ENCODE measurements at regions not wholly inside any gene's neighbourhood (a gene's known extent, or its start where the extent isn't known, plus 50 kb on each side); places are given as distances from the start of the nearest gene placed in this dataset.
"Not testable (repeated sequence)": the region's sequence is repeated elsewhere in the genome, so short reads cannot be mapped to it uniquely, and the experiment has no call there.

- no peak for DNase-seq
Measured at GRCh38 chr2:147037048-147037447, 807.8 kb upstream of the ACVR2A start.

- DNase-seq, result no peak
Measured at GRCh38 chr2:147033044-147033443, 811.8 kb upstream of the ACVR2A start.

DNA sequence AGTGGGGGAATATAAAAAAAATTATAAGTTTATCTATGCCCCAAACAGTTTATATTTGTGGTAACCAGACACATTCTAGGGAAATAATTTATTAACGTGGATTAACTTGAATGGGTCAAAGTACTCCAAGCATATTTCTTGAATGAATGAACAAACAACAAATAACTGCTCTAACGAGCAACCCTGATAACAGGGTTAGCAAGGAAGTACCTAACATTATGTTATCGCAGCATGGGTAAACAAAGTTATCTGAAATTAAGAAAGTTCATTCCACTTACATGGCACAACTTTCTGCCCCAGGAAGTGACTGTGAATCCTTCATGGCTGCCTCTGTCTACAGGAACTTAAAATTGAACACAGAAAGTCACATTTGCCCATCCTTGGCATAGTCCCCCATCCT lies 812.9 kb upstream of the ACVR2A start:
- no peak for DNase-seq

- DNase-seq, result no peak
Measured at GRCh38 chr2:147030966-147031720, 813.7 kb upstream of the ACVR2A start.

- no peak for DNase-seq
Measured at GRCh38 chr2:147027436-147027835, 817.4 kb upstream of the ACVR2A start.

DNA sequence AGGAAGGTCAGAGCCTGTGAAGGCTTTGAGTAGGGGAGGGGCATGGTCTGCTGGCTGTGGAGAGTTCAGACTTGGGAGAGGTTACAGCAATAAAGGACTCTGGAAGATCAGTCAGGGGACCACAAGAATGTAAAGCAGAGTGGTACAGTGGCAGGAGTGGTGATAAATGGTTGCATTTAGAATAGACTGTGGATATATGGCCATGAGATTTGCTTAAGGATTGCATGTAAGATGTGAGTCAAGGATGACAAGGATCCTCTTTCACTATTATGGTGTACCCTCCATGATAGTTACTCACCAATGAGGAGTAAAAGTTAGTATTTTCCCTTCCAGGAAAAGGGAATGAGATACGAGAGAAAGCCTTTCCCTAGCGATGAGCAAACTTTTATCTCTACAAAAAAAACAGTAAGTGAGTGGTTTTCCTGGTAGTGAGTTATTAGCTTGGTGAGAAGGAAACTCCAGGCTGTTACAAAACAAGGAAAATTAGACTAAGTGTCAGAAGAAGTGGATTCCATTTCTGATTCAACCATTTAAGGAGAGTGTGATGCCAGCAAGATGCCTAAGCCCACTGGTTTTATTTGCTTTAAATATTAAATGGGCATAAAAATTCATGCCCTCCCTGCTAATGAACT lies 818.0 kb upstream of the ACVR2A start:
- DNase-seq, result no peak

DNA sequence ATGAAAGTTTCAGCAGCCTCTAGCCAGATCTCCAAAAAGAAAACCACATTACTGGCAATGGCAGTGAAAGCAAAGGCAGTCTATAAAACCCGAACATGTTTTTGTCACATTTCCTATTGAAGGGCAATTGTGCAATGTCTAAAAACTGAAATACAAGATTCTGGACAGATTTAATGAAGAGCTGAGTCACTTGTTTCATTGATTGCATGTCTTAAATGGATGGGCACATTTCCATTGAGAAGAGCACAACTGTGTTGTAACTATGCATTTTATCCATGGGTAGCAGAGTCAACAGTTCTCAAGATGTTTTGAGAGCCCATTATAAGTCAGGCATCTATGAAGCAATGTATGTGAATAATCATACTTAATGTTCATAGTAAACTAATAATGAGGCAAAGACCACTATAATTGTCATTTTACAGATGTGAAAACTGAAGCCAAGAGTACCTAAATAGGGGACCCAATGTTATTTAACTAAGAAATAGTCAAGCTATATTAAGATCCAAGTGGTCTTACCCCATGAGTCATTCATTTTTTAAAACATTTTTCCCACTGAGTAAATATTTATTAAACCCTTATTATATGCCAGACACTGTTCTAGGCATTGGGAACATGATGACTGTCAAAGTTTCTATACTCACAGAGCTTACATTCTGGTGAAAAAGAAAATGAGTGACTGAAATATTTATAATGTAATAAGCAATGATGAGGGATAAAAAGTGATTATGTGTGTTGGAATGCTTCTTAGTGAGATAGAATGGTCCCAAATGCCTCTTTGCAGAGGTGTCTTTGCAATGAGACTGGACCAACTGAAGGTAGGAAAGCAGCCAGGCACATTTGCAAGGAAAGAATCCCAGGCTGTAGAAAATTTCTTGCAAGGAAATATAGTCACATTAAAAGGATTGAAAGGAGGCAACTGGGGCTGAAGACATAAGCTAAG lies 818.9 kb upstream of the ACVR2A start:
- DNase-seq, result no peak

GRCh38 chr2:147019311-147019710 lies 825.5 kb upstream of the ACVR2A start:
- no peak for DNase-seq

- no peak for DNase-seq
Measured at GRCh38 chr2:147017951-147018645, 826.7 kb upstream of the ACVR2A start.

- no peak for DNase-seq
Measured at GRCh38 chr2:147016181-147016580, 828.6 kb upstream of the ACVR2A start.

GRCh38 chr2:147015591-147015990 lies 829.2 kb upstream of the ACVR2A start:
- DNase-seq, result no peak

DNA sequence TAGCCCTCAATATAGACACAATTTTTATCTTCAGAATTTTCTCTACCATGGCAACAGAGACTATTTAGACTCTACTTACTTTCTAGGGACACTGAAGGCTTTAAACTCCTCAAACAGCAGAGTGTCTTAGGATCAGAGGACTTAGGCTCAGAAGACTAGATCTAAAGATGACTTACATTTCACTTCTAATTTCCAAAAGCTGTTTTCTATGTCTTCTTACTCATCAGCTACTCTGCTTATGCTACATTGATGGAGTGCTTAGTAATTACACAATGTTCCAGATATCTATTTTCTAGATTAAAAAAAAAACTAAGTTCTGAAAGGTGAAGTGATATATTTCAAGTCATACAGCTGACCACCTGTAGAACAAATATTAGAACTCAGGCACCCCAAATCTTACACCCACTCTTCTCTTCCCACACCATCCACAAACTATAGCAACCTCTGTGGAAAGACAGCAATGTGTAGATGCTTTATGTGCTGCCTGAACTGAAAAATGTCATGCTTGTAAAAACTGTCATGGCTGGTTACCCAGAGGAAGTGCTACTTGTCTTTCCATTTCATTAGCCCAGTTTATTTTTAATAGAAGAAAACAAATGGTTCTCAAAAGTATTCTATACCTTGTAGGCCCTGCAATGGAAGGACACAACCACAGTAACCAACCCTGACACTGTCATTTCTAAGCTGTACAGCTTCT lies 831.0 kb upstream of the ACVR2A start:
- no peak for DNase-seq

GRCh38 chr2:147008481-147008880 lies 836.3 kb upstream of the ACVR2A start:
- DNase-seq, result no peak

- no peak for DNase-seq
Measured at GRCh38 chr2:147006736-147007141, 838.1 kb upstream of the ACVR2A start.

DNA sequence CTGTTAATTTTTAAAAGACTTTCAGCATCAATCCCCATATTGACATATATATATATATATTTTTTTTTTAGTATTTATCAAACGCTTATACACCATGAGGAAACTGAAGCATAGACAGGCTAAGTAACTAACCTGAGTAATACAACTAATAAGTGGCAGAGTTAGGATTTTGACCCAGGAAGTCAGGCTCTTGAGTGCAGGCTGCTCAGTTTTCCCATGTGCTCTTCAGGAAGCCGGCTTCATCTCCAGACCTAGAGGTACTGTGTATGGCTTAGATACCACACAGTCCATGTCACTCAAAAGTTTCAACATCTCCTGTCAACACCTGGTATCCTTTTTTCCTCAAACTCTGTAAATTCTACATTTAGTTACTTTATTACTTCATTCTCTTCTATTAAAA lies 841.7 kb upstream of the ACVR2A start:
- DNase-seq, result no peak

GRCh38 chr2:147002256-147002655 lies 842.6 kb upstream of the ACVR2A start:
- no peak for DNase-seq

GRCh38 chr2:147001061-147001460 lies 843.8 kb upstream of the ACVR2A start:
- DNase-seq, result no peak

GRCh38 chr2:147000151-147000550 lies 844.7 kb upstream of the ACVR2A start:
- DNase-seq, result not testable (repeated sequence)

GRCh38 chr2:146997945-146998344 lies 846.9 kb upstream of the ACVR2A start:
- DNase-seq, result no peak

DNA sequence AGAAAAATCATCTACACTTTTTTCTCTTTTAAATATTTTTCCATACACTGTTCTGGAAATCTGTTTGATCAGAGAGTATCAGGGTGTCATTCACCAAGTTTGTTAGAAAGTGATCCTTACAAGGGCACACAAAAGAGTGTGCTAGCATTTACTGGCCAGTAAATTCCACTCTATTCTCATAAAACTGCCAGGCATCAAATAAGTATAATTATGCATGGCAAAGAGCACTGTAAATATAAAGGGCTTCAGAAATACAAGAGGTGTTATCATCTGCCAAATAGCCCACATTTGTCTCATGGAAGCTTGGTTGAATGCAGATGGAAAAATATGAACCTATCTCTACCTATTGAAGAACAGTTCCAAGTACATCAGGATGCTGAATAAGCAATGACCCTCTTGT lies 847.3 kb upstream of the ACVR2A start:
- DNase-seq, result no peak

DNA sequence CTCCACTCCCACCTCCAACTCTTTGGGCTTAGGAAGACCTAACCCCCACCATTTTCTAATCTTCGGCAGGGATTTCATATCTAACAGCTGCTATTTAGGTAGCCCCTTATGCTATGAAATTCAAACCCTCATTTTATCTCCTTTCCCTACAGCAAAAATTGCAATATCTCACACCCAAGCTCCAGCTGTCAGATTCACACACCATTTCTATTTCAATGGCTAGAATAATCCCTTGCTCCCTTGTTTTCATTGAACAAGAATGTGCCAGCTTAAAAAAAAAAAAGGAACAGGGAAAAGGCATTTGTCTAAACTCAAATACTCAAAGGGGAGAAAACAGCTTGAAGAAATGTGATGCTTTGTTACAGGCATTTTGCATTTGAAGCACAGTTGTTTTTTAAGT lies 850.6 kb upstream of the ACVR2A start:
- no peak for DNase-seq

- DNase-seq, result no peak
Measured at GRCh38 chr2:146992466-146992865, 852.4 kb upstream of the ACVR2A start.

Data from activated T-cell treated with anti-CD3 and anti-CD28 coated beads, Interleukin-2, amount 50 U/mL, for 1 hour (primary cell).